ENCODE measurements at regions not wholly inside any gene's neighbourhood (a gene's known extent, or its start where the extent isn't known, plus 50 kb on each side); places are given as distances from the start of the nearest gene placed in this dataset.

GRCh38 chr16:51305337-51305736 lies 154.3 kb upstream of the SALL1 start:
- TF ChIP-seq POLR2A (IDR thresholded peaks at IDR 0.05; ENCODE audit: low read depth, low read length) (no peak), SMC3 (IDR thresholded peaks at IDR 0.05; ENCODE audit: low read depth, low read length) (no peak), CTCF (conservative IDR thresholded peaks at IDR 0.05; ENCODE audit: low read depth, low read length) (no peak), RCOR1 (IDR thresholded peaks at IDR 0.05; ENCODE audit: insufficient replicate concordance, low read length) (no peak), MAFK (IDR thresholded peaks at IDR 0.05; ENCODE audit: low read depth, low read length) (no peak), RAD21 (IDR thresholded peaks at IDR 0.05; ENCODE audit: low read length) (no peak), MXI1 (IDR thresholded peaks at IDR 0.05; ENCODE audit: borderline replicate concordance, low read depth, low read length) (no peak), MAZ (IDR thresholded peaks at IDR 0.05; ENCODE audit: borderline replicate concordance, low read depth, low read length) (no peak), ELK1 (IDR thresholded peaks at IDR 0.05; ENCODE audit: borderline replicate concordance, low read depth, low read length) (no peak), CEBPB (IDR thresholded peaks at IDR 0.05; ENCODE audit: low read depth, low read length) (no peak), RFX5 (IDR thresholded peaks at IDR 0.05; ENCODE audit: low read depth, low read length) (no peak), CHD1 (IDR thresholded peaks at IDR 0.05; ENCODE audit: low read depth, low read length) (no peak)

Data from IMR-90 (cell line).